K562 (cell line): ENCODE measurements at regions not wholly inside any gene's neighbourhood (a gene's known extent, or its start where the extent isn't known, plus 50 kb on each side); places are given as distances from the start of the nearest gene placed in this dataset.

Experiments used
- BRD4 ChIP-seq: fragments of 200-600 bp; sonication (generic); IDR thresholded peaks from 2 replicates; pipeline ENCODE4 v1.6.1; 2017; ENCODE audit warnings: inconsistent platforms
- EGR1 ChIP-seq: fragments of 450-650 bp; conservative IDR thresholded peaks from 2 replicates; pipeline ENCODE4 v1.6.1; 2017; ENCODE audit warnings: mild to moderate bottlenecking
- MAFK ChIP-seq: IDR thresholded peaks from 2 replicates; pipeline ENCODE4 v1.6.1; 2011; ENCODE audit warnings: low read length, improper control_type of control experiment
- NFE2L1 ChIP-seq: fragments of 450-650 bp; IDR thresholded peaks from 2 replicates; pipeline ENCODE4 v1.6.1; 2016; ENCODE audit warnings: missing genetic modification characterization, low read depth, mild to moderate bottlenecking, missing compliant biosample characterization, moderate library complexity, borderline replicate concordance
- NFIC ChIP-seq: fragments of 450-650 bp; IDR thresholded peaks from 2 replicates; pipeline ENCODE4 v1.6.1; 2017; ENCODE audit warnings: mild to moderate bottlenecking, inconsistent platforms
- PHB2 ChIP-seq: fragments of 450-650 bp; IDR thresholded peaks from 2 replicates; pipeline ENCODE4 v1.6.1; 2017; ENCODE audit warnings: low read depth
- PHF20 ChIP-seq: fragments of 450-650 bp; IDR thresholded peaks from 2 replicates; pipeline ENCODE4 v1.6.1; 2018; ENCODE audit not compliant: partially characterized antibody
- POLR2AphosphoS5 ChIP-seq: IDR thresholded peaks from 2 replicates; pipeline ENCODE4 v1.6.1; 2011; ENCODE audit warnings: mild to moderate bottlenecking, low read depth, low read length, moderate library complexity; ENCODE audit not compliant: control insufficient read depth, insufficient read depth
- ZNF232 ChIP-seq: sonication (generic); formaldehyde crosslinking; IDR thresholded peaks from 2 replicates; pipeline ENCODE4 v1.8.0; 2022; ENCODE audit warnings: mild to moderate bottlenecking, missing genetic modification reagents
- ZNF77 ChIP-seq: fragments of 250-450 bp; sonication (Bioruptor Pico); IDR thresholded peaks from 2 replicates; pipeline ENCODE4 v1.5.0; 2020
- TF ChIP-seq, protein P1 (sequence below): IDR thresholded peaks from 3 replicates; pipeline ENCODE4 v1.6.1; 2011; ENCODE audit warnings: borderline replicate concordance, mild to moderate bottlenecking, moderate library complexity; ENCODE audit not compliant: insufficient read length; ENCODE audit errors: extremely low read depth

DNA sequence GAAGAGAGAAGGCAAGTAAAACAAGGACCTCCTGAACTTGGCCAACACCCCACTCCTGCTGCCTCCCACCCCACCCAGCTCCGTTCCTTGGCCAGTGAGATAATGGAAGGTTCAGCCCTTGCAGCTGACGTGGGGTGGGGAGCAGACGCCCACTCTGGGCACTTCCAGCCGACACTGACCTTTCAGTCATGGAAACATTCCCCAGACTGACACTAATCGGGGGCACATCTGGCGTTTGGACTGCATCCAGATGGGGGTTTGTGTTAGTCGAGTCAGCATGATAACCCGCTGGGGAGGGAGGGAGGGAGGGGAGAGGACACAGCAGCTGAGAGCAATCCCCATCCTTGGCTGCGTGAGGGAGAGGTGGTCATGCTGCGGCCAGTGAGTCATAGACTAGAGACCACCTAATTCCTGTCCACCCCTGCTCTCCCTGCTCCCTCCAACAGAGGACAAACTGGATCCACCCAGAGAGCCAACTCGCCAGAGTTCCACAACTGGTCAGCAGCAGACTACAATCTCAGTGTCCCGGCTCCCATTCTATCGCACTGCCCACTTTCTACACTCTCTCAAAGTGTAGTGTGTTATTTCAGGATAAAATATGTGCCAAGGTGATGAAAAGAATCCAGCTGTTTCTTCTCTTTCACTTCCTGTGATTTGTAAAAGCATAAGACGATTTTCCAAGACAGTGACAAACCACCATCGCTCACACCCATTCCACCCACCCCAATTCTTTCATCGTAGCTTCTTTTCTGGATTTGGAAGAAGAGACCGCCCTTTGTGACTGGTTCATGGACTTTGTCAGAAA lies 115.4 kb upstream of the PKDCC start:
- TF ChIP-seq NFE2L1 (tag) (no peak), ZNF232 (CRISPR knock-in tag) (no peak), NFIC (peak; percentile 86), POLR2AphosphoS5 (peak; percentile 64; the same call in 1 of the 2 replicates), MAFK (no peak), ZNF77 (CRISPR knock-in tag) (no peak), PHF20 (no peak), PHB2 (no peak), EGR1 (peak; percentile 78), BRD4 (no peak)
- TF ChIP-seq, protein P1, sequence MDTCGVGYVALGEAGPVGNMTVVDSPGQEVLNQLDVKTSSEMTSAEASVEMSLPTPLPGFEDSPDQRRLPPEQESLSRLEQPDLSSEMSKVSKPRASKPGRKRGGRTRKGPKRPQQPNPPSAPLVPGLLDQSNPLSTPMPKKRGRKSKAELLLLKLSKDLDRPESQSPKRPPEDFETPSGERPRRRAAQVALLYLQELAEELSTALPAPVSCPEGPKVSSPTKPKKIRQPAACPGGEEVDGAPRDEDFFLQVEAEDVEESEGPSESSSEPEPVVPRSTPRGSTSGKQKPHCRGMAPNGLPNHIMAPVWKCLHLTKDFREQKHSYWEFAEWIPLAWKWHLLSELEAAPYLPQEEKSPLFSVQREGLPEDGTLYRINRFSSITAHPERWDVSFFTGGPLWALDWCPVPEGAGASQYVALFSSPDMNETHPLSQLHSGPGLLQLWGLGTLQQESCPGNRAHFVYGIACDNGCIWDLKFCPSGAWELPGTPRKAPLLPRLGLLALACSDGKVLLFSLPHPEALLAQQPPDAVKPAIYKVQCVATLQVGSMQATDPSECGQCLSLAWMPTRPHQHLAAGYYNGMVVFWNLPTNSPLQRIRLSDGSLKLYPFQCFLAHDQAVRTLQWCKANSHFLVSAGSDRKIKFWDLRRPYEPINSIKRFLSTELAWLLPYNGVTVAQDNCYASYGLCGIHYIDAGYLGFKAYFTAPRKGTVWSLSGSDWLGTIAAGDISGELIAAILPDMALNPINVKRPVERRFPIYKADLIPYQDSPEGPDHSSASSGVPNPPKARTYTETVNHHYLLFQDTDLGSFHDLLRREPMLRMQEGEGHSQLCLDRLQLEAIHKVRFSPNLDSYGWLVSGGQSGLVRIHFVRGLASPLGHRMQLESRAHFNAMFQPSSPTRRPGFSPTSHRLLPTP: no peak
